WTC11 (cell line): ENCODE measurements at regions not wholly inside any gene's neighbourhood (a gene's known extent, or its start where the extent isn't known, plus 50 kb on each side); places are given as distances from the start of the nearest gene placed in this dataset.

Source experiments
- ATAC-seq: fragments of 200-7000 bp; cut with Tn5 transposase; 2 replicates; pipeline ENCODE4 v1.10.0; 2021; ENCODE audit warnings: mild to moderate bottlenecking, moderate library complexity
- CTCF ChIA-PET: fragments of 300-600 bp; sonication (Branson Sonifier 250); formaldehyde crosslinking; loops from one replicate; lab custom pipeline; 2021; ENCODE audit warnings: antibody characterized with exemption; lab: Charles Lee
- POLR2A ChIA-PET: fragments of 350-600 bp; sonication (Branson Sonifier 250); formaldehyde crosslinking; loops from one replicate; lab custom pipeline; 2021; ENCODE audit warnings: antibody characterized with exemption; lab: Charles Lee
- DNase-seq: peaks from one replicate; pipeline ENCODE4 v3.0.0; 2021; ENCODE audit warnings: low spot score
- H3K27ac Mint-ChIP-seq: 2 replicates; pipeline ENCODE4 v1.8.0; 2021; ENCODE audit warnings: mixed read lengths
- H3K27me3 Mint-ChIP-seq: 2 replicates; pipeline ENCODE4 v1.8.0; 2021; ENCODE audit warnings: low read depth, mild to moderate bottlenecking, moderate library complexity, mixed read lengths
- H3K36me3 Mint-ChIP-seq: 2 replicates; pipeline ENCODE4 v1.8.0; 2021; ENCODE audit warnings: mixed read lengths
- H3K4me1 Mint-ChIP-seq: 2 replicates; pipeline ENCODE4 v1.8.0; 2022; ENCODE audit warnings: mixed read lengths
- H3K4me3 Mint-ChIP-seq: 2 replicates; pipeline ENCODE4 v1.8.0; 2021; ENCODE audit warnings: mild to moderate bottlenecking, moderate library complexity, mixed read lengths
- H3K9me3 Mint-ChIP-seq: 2 replicates; pipeline ENCODE4 v1.8.0; 2021; ENCODE audit warnings: mixed read lengths
- ATF1 ChIP-seq: sonication (generic); formaldehyde crosslinking; IDR thresholded peaks from 2 replicates; pipeline ENCODE4 v1.8.1; 2023; ENCODE audit warnings: mild to moderate bottlenecking, moderate library complexity, missing genetic modification reagents
- CREM ChIP-seq: sonication (generic); formaldehyde crosslinking; IDR thresholded peaks from 2 replicates; pipeline ENCODE4 v1.8.1; 2022; ENCODE audit warnings: mild to moderate bottlenecking, missing genetic modification reagents, moderate library complexity
- IRF2 ChIP-seq: sonication (generic); formaldehyde crosslinking; IDR thresholded peaks from 2 replicates; pipeline ENCODE4 v1.8.0; 2022; ENCODE audit warnings: low read depth, missing genetic modification reagents, borderline replicate concordance
- JAZF1 ChIP-seq: fragments of 250-450 bp; sonication (Bioruptor Pico); IDR thresholded peaks from 2 replicates; pipeline ENCODE4 v1.9.0; 2021; ENCODE audit warnings: moderate library complexity, mild to moderate bottlenecking, inconsistent platforms
- NFE2L1 ChIP-seq: sonication (generic); formaldehyde crosslinking; IDR thresholded peaks from 2 replicates; pipeline ENCODE4 v1.8.1; 2023; ENCODE audit warnings: missing genetic modification reagents
- NFYB ChIP-seq: sonication (generic); formaldehyde crosslinking; conservative IDR thresholded peaks from 2 replicates; pipeline ENCODE4 v1.8.0; 2022; ENCODE audit warnings: low read depth, missing genetic modification reagents
- NR3C1 ChIP-seq: sonication (generic); formaldehyde crosslinking; conservative IDR thresholded peaks from 2 replicates; pipeline ENCODE4 v1.8.1; 2023; ENCODE audit warnings: low read depth, mild to moderate bottlenecking, missing genetic modification reagents
- SMAD4 ChIP-seq: sonication (generic); formaldehyde crosslinking; IDR thresholded peaks from 2 replicates; pipeline ENCODE4 v1.8.0; 2022; ENCODE audit warnings: mild to moderate bottlenecking, missing genetic modification reagents
- SP1 ChIP-seq: sonication (generic); formaldehyde crosslinking; conservative IDR thresholded peaks from 2 replicates; pipeline ENCODE4 v1.8.1; 2022; ENCODE audit warnings: missing genetic modification reagents
- TP53 ChIP-seq: sonication (generic); formaldehyde crosslinking; IDR thresholded peaks from 2 replicates; pipeline ENCODE4 v1.8.1; 2023; ENCODE audit warnings: mild to moderate bottlenecking, missing genetic modification reagents
- ZBTB21 ChIP-seq: sonication (generic); formaldehyde crosslinking; IDR thresholded peaks from 2 replicates; pipeline ENCODE4 v1.8.1; 2023; ENCODE audit warnings: mild to moderate bottlenecking, missing genetic modification reagents, borderline replicate concordance
- ZNF671 ChIP-seq: fragments of 250-450 bp; sonication (Bioruptor Pico); IDR thresholded peaks from 2 replicates; pipeline ENCODE4 v1.8.0; 2021; ENCODE audit warnings: mild to moderate bottlenecking
- TF ChIP-seq, protein P1 (sequence below): fragments of 200-600 bp; IDR thresholded peaks from 2 replicates; pipeline ENCODE4 v1.8.0; 2022; ENCODE audit warnings: antibody characterized with exemption
- TF ChIP-seq, protein P2 (sequence below): sonication (generic); formaldehyde crosslinking; IDR thresholded peaks from 2 replicates; pipeline ENCODE4 v1.8.0; 2022; ENCODE audit warnings: missing genetic modification reagents
- TF ChIP-seq, protein P3 (sequence below): fragments of 250-450 bp; sonication (Bioruptor Pico); IDR thresholded peaks from 2 replicates; pipeline ENCODE4 v2.1.2; 2022; ENCODE audit warnings: mild to moderate bottlenecking, moderate library complexity
- TF ChIP-seq, protein P4 (sequence below): fragments of 250-450 bp; sonication (Bioruptor Pico); IDR thresholded peaks from 2 replicates; pipeline ENCODE4 v1.8.0; 2021; ENCODE audit warnings: mild to moderate bottlenecking
- TF ChIP-seq, protein P5 (sequence below): sonication (generic); formaldehyde crosslinking; conservative IDR thresholded peaks from 2 replicates; pipeline ENCODE4 v1.8.1; 2022; ENCODE audit warnings: mild to moderate bottlenecking, missing genetic modification reagents
- TF ChIP-seq, protein P6 (sequence below): sonication (generic); formaldehyde crosslinking; IDR thresholded peaks from 2 replicates; pipeline ENCODE4 v1.8.1; 2022; ENCODE audit warnings: mild to moderate bottlenecking, moderate library complexity, missing genetic modification reagents

DNA sequence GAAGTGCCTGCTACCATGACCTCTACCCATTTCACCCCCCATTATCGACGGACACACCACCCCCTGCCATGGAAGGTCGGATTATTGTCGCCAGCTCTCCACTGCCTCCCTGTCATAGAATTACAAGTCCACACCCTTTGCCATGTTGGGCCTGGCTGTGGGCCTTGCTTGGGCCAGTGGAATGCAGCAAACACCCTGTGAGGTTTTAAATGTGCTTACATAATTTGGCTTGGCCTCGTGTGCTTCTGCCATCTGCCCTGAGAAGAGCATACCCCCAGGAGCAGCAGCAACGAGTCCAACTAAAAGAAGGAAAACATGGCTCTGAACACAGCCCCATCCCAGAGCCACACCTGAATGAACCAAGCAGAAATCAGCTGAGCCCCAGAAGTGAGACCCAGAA lies 94.1 kb upstream of the PRDM11 start:
- no peak overlapping the region for H3K4me3 Mint-ChIP-seq
- TF ChIP-seq NFE2L1 (CRISPR knock-in tag) (no peak), ZBTB21 (CRISPR knock-in tag) (no peak), CREM (CRISPR knock-in tag) (no peak), TP53 (no peak), ZNF671 (CRISPR knock-in tag) (no peak), IRF2 (CRISPR knock-in tag) (no peak), SP1 (CRISPR knock-in tag) (no peak), JAZF1 (no peak), NR3C1 (CRISPR knock-in tag) (no peak), SMAD4 (CRISPR knock-in tag) (no peak), ATF1 (CRISPR knock-in tag) (no peak), NFYB (CRISPR knock-in tag) (no peak)
- TF ChIP-seq, protein P1, sequence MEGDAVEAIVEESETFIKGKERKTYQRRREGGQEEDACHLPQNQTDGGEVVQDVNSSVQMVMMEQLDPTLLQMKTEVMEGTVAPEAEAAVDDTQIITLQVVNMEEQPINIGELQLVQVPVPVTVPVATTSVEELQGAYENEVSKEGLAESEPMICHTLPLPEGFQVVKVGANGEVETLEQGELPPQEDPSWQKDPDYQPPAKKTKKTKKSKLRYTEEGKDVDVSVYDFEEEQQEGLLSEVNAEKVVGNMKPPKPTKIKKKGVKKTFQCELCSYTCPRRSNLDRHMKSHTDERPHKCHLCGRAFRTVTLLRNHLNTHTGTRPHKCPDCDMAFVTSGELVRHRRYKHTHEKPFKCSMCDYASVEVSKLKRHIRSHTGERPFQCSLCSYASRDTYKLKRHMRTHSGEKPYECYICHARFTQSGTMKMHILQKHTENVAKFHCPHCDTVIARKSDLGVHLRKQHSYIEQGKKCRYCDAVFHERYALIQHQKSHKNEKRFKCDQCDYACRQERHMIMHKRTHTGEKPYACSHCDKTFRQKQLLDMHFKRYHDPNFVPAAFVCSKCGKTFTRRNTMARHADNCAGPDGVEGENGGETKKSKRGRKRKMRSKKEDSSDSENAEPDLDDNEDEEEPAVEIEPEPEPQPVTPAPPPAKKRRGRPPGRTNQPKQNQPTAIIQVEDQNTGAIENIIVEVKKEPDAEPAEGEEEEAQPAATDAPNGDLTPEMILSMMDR = no peak
- TF ChIP-seq, protein P2, sequence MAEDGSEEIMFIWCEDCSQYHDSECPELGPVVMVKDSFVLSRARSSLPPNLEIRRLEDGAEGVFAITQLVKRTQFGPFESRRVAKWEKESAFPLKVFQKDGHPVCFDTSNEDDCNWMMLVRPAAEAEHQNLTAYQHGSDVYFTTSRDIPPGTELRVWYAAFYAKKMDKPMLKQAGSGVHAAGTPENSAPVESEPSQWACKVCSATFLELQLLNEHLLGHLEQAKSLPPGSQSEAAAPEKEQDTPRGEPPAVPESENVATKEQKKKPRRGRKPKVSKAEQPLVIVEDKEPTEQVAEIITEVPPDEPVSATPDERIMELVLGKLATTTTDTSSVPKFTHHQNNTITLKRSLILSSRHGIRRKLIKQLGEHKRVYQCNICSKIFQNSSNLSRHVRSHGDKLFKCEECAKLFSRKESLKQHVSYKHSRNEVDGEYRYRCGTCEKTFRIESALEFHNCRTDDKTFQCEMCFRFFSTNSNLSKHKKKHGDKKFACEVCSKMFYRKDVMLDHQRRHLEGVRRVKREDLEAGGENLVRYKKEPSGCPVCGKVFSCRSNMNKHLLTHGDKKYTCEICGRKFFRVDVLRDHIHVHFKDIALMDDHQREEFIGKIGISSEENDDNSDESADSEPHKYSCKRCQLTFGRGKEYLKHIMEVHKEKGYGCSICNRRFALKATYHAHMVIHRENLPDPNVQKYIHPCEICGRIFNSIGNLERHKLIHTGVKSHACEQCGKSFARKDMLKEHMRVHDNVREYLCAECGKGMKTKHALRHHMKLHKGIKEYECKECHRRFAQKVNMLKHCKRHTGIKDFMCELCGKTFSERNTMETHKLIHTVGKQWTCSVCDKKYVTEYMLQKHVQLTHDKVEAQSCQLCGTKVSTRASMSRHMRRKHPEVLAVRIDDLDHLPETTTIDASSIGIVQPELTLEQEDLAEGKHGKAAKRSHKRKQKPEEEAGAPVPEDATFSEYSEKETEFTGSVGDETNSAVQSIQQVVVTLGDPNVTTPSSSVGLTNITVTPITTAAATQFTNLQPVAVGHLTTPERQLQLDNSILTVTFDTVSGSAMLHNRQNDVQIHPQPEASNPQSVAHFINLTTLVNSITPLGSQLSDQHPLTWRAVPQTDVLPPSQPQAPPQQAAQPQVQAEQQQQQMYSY (CRISPR knock-in tag) = no peak
- TF ChIP-seq, protein P3, sequence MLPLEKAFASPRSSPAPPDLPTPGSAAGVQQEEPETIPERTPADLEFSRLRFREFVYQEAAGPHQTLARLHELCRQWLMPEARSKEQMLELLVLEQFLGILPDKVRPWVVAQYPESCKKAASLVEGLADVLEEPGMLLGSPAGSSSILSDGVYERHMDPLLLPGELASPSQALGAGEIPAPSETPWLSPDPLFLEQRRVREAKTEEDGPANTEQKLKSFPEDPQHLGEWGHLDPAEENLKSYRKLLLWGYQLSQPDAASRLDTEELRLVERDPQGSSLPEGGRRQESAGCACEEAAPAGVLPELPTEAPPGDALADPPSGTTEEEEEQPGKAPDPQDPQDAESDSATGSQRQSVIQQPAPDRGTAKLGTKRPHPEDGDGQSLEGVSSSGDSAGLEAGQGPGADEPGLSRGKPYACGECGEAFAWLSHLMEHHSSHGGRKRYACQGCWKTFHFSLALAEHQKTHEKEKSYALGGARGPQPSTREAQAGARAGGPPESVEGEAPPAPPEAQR (CRISPR knock-in tag) = no peak
- TF ChIP-seq, protein P4, sequence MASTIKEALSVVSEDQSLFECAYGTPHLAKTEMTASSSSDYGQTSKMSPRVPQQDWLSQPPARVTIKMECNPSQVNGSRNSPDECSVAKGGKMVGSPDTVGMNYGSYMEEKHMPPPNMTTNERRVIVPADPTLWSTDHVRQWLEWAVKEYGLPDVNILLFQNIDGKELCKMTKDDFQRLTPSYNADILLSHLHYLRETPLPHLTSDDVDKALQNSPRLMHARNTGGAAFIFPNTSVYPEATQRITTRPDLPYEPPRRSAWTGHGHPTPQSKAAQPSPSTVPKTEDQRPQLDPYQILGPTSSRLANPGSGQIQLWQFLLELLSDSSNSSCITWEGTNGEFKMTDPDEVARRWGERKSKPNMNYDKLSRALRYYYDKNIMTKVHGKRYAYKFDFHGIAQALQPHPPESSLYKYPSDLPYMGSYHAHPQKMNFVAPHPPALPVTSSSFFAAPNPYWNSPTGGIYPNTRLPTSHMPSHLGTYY (CRISPR knock-in tag) = no peak
- TF ChIP-seq, protein P5, sequence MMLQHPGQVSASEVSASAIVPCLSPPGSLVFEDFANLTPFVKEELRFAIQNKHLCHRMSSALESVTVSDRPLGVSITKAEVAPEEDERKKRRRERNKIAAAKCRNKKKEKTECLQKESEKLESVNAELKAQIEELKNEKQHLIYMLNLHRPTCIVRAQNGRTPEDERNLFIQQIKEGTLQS (CRISPR knock-in tag) = no peak
- TF ChIP-seq, protein P6, sequence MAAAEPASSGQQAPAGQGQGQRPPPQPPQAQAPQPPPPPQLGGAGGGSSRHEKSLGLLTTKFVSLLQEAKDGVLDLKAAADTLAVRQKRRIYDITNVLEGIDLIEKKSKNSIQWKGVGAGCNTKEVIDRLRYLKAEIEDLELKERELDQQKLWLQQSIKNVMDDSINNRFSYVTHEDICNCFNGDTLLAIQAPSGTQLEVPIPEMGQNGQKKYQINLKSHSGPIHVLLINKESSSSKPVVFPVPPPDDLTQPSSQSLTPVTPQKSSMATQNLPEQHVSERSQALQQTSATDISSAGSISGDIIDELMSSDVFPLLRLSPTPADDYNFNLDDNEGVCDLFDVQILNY (CRISPR knock-in tag) = no peak
- no peaks in the 10 kb centered on the region for H3K36me3 Mint-ChIP-seq
- peaks cover 2% of the 10 kb centered on the region; the same call in 1 of the 2 replicates for H3K27me3 Mint-ChIP-seq
- ATAC-seq = no peak
- peaks cover 6% of the 10 kb centered on the region; the same call in 1 of the 2 replicates for H3K9me3 Mint-ChIP-seq
- DNase-seq = no peak
- H3K27ac Mint-ChIP-seq = no peak overlapping the region
- H3K4me1 Mint-ChIP-seq = peaks cover 28% of the 10 kb centered on the region
- ChIA-PET CTCF (interaction anchor here (0.6 kb wide), 1 partner anchor 53 kb away, joined by 4 read pairs; no protein-coding TSS in a partner anchor), POLR2A (no interaction called here)
